ENCODE measurements at regions not wholly inside any gene's neighbourhood (a gene's known extent, or its start where the extent isn't known, plus 50 kb on each side); places are given as distances from the start of the nearest gene placed in this dataset.

DNA sequence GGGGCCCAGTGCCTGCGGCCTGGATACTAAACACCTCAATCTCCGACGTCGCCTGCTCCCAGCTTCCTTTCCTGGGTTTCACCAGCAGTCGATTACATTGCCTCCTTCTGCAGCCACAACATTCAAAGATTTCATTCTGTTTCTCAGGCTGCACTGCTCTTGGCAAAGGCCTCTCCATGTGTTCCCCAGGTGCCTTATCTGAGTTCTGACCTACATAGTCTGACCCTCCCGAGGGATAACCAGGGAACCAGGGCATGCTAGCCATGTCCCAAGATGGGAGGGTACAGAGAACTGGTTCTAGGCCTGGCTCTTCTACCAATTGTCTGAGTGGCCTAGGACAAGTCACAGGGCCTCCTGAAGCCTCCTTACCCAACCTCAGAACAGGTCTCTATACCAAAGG, 62.2 kb upstream of the ACSL1 start:
- no peak for TF ChIP-seq EP300 (IDR thresholded peaks at IDR 0.05)
- TF ChIP-seq CTCF (IDR thresholded peaks at IDR 0.05), result no peak
